DOHH2 (cell line): ENCODE measurements at regions not wholly inside any gene's neighbourhood (a gene's known extent, or its start where the extent isn't known, plus 50 kb on each side); places are given as distances from the start of the nearest gene placed in this dataset.

Source experiments
- H3F3A ChIP-seq: fragments of 200-600 bp; sonication (generic), shearing (Covaris generic); 2 replicates; pipeline ENCODE4 v1.6.0; 2016; ENCODE audit warnings: antibody characterized with exemption, mild to moderate bottlenecking; ENCODE audit not compliant: control insufficient read depth, insufficient read depth
- H3K27ac ChIP-seq: fragments of 200-600 bp; sonication (generic); 2 replicates; pipeline ENCODE4 v1.5.1; 2014; ENCODE audit warnings: low read depth, mild to moderate bottlenecking, low read length, moderate library complexity
- H3K27me3 ChIP-seq: fragments of 200-600 bp; sonication (generic); 2 replicates; pipeline ENCODE4 v1.6.1; 2014; ENCODE audit warnings: mild to moderate bottlenecking, low read length, mixed read lengths; ENCODE audit not compliant: control insufficient read depth
- H3K36me3 ChIP-seq: fragments of 200-600 bp; sonication (generic); 2 replicates; pipeline ENCODE4 v1.6.1; 2014; ENCODE audit warnings: mild to moderate bottlenecking, low read length, moderate library complexity, mixed read lengths; ENCODE audit not compliant: control insufficient read depth
- H3K4me1 ChIP-seq: fragments of 200-600 bp; sonication (generic); 2 replicates; pipeline ENCODE4 v1.6.1; 2014; ENCODE audit warnings: mild to moderate bottlenecking, low read length, mixed read lengths; ENCODE audit not compliant: control insufficient read depth
- H3K4me2 ChIP-seq: fragments of 200-600 bp; sonication (generic); 2 replicates; pipeline ENCODE4 v1.6.0; 2014; ENCODE audit warnings: mild to moderate bottlenecking, low read length, moderate library complexity
- H3K4me3 ChIP-seq: fragments of 200-600 bp; sonication (generic); 2 replicates; pipeline ENCODE4 v1.5.1; 2014; ENCODE audit warnings: mild to moderate bottlenecking, low read length, mixed read lengths
- H3K79me2 ChIP-seq: fragments of 200-600 bp; sonication (generic); 2 replicates; pipeline ENCODE4 v1.6.1; 2014; ENCODE audit warnings: mild to moderate bottlenecking, low read length, mixed read lengths; ENCODE audit not compliant: control insufficient read depth
- H3K9me2 ChIP-seq: fragments of 200-600 bp; sonication (generic); replicated peaks from 2 replicates; pipeline ENCODE4 v1.6.1; 2014; ENCODE audit warnings: mild to moderate bottlenecking, low read length, mixed read lengths; ENCODE audit not compliant: control insufficient read depth
- H3K9me3 ChIP-seq: fragments of 200-600 bp; sonication (generic); 2 replicates; pipeline ENCODE4 v1.6.1; 2014; ENCODE audit warnings: antibody characterized with exemption, low read length, mixed read lengths; ENCODE audit not compliant: control insufficient read depth, insufficient read depth
- H4K20me1 ChIP-seq: fragments of 200-600 bp; sonication (generic); 2 replicates; pipeline ENCODE4 v1.6.0; 2014; ENCODE audit warnings: low read depth, mild to moderate bottlenecking, antibody characterized with exemption, low read length, moderate library complexity; ENCODE audit not compliant: control insufficient read depth, insufficient read depth
- CTCF ChIP-seq: fragments of 200-600 bp; sonication (generic); IDR thresholded peaks from one replicate; pipeline ENCODE4 v1.5.1; 2014; ENCODE audit warnings: antibody characterized with exemption, mild to moderate bottlenecking, low read depth, low read length; ENCODE audit not compliant: poor library complexity, severe bottlenecking
- EZH2phosphoT487 ChIP-seq: fragments of 200-600 bp; sonication (generic); IDR thresholded peaks from 2 replicates; pipeline ENCODE4 v1.6.1; 2017; ENCODE audit warnings: borderline replicate concordance, mild to moderate bottlenecking, antibody characterized with exemption, low read length, moderate library complexity, mixed read lengths

DNA sequence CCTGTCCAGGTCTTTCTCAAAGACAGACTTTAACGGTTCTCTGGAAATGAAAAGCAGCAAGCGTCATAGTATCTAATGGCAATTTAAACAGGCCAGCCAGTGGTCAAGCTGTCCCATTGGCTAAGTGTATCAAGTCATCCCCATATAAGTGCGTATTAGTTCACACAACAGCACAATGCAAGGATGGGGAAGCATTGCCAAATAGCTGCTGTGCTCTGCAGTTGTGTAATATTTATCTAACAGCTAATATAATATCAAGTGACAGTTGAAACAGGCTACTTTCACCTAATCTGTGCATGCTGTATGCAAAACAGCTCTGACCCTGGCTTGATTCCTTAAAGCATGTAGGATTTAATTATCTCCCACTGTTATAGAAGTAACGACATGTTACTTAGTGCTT lies 134.8 kb upstream of the PPARGC1A start:
- Histone ChIP-seq H3K4me3 (no peak overlapping the region), H3K9me3 (no peaks in the 10 kb centered on the region), H3K9me2 (no peaks in the 10 kb centered on the region), H3F3A (no peaks in the 10 kb centered on the region), H4K20me1 (no peaks in the 10 kb centered on the region), H3K27me3 (no peaks in the 10 kb centered on the region), H3K27ac (no peak overlapping the region), H3K4me2 (no peak overlapping the region), H3K36me3 (no peaks in the 10 kb centered on the region), H3K79me2 (no peaks in the 10 kb centered on the region), H3K4me1 (no peaks in the 10 kb centered on the region)
- TF ChIP-seq CTCF (no peak), EZH2phosphoT487 (no peak)

GRCh38 chr4:24024157-24024556 lies 134.3 kb upstream of the PPARGC1A start:
- Histone ChIP-seq H3K9me2 (no peaks in the 10 kb centered on the region), H3K36me3 (no peaks in the 10 kb centered on the region), H3K79me2 (no peaks in the 10 kb centered on the region), H3F3A (no peaks in the 10 kb centered on the region), H3K4me3 (no peak overlapping the region), H3K4me1 (no peaks in the 10 kb centered on the region), H3K27me3 (no peaks in the 10 kb centered on the region), H4K20me1 (no peaks in the 10 kb centered on the region), H3K27ac (no peak overlapping the region), H3K9me3 (no peaks in the 10 kb centered on the region), H3K4me2 (no peak overlapping the region)
- no peak for TF ChIP-seq EZH2phosphoT487

DNA sequence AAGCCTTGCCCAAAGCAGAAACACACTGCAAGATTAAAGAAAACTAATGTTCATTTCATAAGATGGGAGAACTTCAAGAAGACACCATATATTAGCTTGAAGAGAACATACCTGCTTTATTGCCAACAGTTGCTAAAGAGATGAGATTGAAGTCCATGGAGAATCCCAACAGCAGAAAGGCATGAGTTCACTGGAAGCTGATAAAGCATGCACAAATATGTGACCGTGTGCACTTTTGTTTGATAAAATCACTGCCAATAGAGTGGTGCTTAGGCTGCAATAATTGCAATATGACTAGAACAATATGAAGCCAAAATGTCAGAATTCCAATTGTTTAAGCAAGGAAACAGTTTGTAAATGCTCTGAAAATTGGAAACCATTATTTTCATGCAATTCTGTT lies 125.9 kb upstream of the PPARGC1A start:
- Histone ChIP-seq H3K27me3 (no peaks in the 10 kb centered on the region), H3K9me3 (no peaks in the 10 kb centered on the region), H3K4me3 (no peak overlapping the region), H3K79me2 (no peaks in the 10 kb centered on the region), H3K27ac (no peak overlapping the region), H3K4me2 (no peak overlapping the region), H3F3A (no peaks in the 10 kb centered on the region), H3K4me1 (no peaks in the 10 kb centered on the region), H3K9me2 (no peaks in the 10 kb centered on the region), H3K36me3 (no peaks in the 10 kb centered on the region), H4K20me1 (no peaks in the 10 kb centered on the region)
- TF ChIP-seq CTCF = no peak
- TF ChIP-seq EZH2phosphoT487 = no peak

- TF ChIP-seq CTCF = no peak
- H3K4me1 ChIP-seq = no peaks in the 10 kb centered on the region
- no peak overlapping the region for H3K27ac ChIP-seq
- H3K27me3 ChIP-seq = no peaks in the 10 kb centered on the region
- H3K4me3 ChIP-seq = no peak overlapping the region
- H3K36me3 ChIP-seq = no peaks in the 10 kb centered on the region
- no peaks in the 10 kb centered on the region for H3K9me3 ChIP-seq
- H3F3A ChIP-seq = no peaks in the 10 kb centered on the region
- H3K4me2 ChIP-seq = no peak overlapping the region
- H3K79me2 ChIP-seq = no peaks in the 10 kb centered on the region
- no peaks in the 10 kb centered on the region for H4K20me1 ChIP-seq
- H3K9me2 ChIP-seq = no peaks in the 10 kb centered on the region
These were observed 124.0 kb upstream of the PPARGC1A start for GRCh38 chr4:24013668-24014422.
